ENCODE measurements at regions not wholly inside any gene's neighbourhood (a gene's known extent, or its start where the extent isn't known, plus 50 kb on each side); places are given as distances from the start of the nearest gene placed in this dataset.

DNA sequence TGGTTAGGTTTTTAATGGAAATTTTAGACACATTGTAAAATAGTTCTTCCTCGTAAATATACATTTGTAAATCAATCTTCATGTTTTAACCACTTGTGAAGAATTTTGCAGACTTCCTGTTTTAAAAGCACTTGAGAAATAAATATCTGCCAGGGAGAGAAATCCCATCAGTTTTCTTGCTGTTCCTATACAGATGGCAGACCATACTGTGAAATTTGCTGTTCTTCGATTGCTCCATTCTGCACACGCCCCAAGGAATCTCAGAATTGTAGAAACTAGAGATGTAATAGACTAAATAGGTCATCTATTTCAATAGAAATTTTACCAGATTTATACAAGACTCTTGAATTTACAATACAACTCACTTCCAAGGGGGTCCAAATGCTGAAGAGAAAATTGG, 75.8 kb upstream of the PIK3C3 start:
- TF ChIP-seq, protein P1, sequence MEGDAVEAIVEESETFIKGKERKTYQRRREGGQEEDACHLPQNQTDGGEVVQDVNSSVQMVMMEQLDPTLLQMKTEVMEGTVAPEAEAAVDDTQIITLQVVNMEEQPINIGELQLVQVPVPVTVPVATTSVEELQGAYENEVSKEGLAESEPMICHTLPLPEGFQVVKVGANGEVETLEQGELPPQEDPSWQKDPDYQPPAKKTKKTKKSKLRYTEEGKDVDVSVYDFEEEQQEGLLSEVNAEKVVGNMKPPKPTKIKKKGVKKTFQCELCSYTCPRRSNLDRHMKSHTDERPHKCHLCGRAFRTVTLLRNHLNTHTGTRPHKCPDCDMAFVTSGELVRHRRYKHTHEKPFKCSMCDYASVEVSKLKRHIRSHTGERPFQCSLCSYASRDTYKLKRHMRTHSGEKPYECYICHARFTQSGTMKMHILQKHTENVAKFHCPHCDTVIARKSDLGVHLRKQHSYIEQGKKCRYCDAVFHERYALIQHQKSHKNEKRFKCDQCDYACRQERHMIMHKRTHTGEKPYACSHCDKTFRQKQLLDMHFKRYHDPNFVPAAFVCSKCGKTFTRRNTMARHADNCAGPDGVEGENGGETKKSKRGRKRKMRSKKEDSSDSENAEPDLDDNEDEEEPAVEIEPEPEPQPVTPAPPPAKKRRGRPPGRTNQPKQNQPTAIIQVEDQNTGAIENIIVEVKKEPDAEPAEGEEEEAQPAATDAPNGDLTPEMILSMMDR (IDR thresholded peaks at IDR 0.05) = no peak
- no peak for TF ChIP-seq EZH2 (IDR thresholded peaks at IDR 0.05)
- TF ChIP-seq EZH2phosphoT487 (IDR thresholded peaks at IDR 0.05) = no peak
